NB4 (cell line): ENCODE measurements at regions not wholly inside any gene's neighbourhood (a gene's known extent, or its start where the extent isn't known, plus 50 kb on each side); places are given as distances from the start of the nearest gene placed in this dataset.

Experiments used
- DNase-seq: peaks from one replicate; pipeline ENCODE4 v3.0.0; 2010; ENCODE audit warnings: low read depth
- H3K4me3 ChIP-seq: one replicate; pipeline ENCODE4 v1.5.1; 2011; ENCODE audit warnings: mild to moderate bottlenecking, low read depth, low read length, moderate library complexity
- MYC ChIP-seq: IDR thresholded peaks from 2 replicates; pipeline ENCODE4 v1.6.1; 2011; ENCODE audit warnings: low read depth, low read length
- POLR2A ChIP-seq: IDR thresholded peaks from 2 replicates; pipeline ENCODE4 v1.6.1; 2011; ENCODE audit warnings: mild to moderate bottlenecking; ENCODE audit not compliant: insufficient read length; ENCODE audit errors: extremely low read depth
- TF ChIP-seq, protein P1 (sequence below): IDR thresholded peaks from 2 replicates; pipeline ENCODE4 v1.6.1; 2011; ENCODE audit warnings: low read depth, low read length
- TF ChIP-seq, protein P2 (sequence below): IDR thresholded peaks from one replicate; pipeline ENCODE4 v1.5.1; 2012; ENCODE audit warnings: low read depth, low read length

DNA sequence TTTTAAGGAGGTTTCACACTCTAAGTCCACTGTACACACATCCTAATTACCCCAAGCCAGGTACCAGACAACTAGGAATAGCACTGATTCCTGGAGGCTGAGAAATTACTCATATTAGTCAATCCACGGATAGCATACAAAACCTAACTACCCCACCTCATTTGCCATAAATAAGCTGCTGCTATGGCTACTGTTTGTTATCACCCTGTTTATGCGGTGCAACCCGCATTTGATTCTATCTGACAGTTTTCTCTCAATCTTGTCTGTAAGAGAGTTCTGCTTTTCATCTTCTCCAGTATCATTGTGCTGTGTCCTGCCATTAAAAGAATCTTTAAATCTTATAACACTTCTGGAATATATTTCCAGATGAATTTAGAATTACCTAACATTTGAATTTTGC, 1496.5 kb downstream of the PLA2G4A start:
- DNase-seq: no peak
- H3K4me3 ChIP-seq: no peak overlapping the region
- no peak for TF ChIP-seq POLR2A
- no peak for TF ChIP-seq MYC
- TF ChIP-seq, protein P1, sequence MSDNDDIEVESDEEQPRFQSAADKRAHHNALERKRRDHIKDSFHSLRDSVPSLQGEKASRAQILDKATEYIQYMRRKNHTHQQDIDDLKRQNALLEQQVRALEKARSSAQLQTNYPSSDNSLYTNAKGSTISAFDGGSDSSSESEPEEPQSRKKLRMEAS: no peak
- TF ChIP-seq, protein P2, sequence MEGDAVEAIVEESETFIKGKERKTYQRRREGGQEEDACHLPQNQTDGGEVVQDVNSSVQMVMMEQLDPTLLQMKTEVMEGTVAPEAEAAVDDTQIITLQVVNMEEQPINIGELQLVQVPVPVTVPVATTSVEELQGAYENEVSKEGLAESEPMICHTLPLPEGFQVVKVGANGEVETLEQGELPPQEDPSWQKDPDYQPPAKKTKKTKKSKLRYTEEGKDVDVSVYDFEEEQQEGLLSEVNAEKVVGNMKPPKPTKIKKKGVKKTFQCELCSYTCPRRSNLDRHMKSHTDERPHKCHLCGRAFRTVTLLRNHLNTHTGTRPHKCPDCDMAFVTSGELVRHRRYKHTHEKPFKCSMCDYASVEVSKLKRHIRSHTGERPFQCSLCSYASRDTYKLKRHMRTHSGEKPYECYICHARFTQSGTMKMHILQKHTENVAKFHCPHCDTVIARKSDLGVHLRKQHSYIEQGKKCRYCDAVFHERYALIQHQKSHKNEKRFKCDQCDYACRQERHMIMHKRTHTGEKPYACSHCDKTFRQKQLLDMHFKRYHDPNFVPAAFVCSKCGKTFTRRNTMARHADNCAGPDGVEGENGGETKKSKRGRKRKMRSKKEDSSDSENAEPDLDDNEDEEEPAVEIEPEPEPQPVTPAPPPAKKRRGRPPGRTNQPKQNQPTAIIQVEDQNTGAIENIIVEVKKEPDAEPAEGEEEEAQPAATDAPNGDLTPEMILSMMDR: no peak

DNA sequence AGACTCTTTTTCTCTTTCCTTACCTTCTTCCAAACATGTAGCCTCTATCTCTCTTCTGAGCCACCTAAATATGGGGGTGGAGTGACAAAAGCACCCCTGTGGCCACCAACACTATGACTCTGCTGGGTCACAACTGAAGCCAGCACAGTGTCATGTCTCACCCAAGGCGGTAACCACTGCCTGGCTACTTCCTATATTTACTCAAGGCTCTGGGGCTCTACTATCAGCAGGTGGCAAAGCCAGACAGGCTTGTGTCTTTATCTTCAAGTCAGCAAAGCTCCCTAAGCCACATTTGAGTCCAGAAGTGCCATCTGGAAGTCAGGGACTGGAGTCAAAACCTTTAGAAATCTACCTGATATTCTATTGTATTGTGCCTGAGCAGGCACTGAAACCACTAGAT, 1515.2 kb downstream of the PLA2G4A start:
- no peak for TF ChIP-seq MYC
- TF ChIP-seq, protein P2: no peak
- TF ChIP-seq, protein P1: no peak
- TF ChIP-seq POLR2A: no peak
- DNase-seq: no peak
- H3K4me3 ChIP-seq: no peak overlapping the region

DNA sequence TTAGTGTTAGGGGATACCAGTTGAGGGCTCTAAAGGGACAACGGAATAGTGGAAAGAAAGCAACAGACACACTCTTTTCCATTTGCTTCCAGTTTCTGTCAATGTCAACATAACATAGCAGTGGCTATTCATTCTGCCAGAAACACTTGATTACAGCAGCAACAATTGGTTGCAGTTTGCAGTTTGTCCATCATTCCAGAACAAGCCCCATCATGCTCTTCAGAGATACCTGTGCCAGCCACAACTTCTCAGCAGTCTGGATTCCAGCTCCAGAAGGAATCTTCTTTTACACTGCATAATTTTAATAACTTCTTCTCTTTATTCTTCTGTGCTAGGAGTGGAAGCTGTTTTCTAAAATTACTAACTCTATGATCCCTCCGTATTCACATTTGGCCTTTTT, 1521.4 kb downstream of the PLA2G4A start:
- H3K4me3 ChIP-seq: no peak overlapping the region
- DNase-seq: no peak
- TF ChIP-seq, protein P1: no peak
- TF ChIP-seq, protein P2: no peak
- TF ChIP-seq MYC (no peak), POLR2A (no peak)

DNA sequence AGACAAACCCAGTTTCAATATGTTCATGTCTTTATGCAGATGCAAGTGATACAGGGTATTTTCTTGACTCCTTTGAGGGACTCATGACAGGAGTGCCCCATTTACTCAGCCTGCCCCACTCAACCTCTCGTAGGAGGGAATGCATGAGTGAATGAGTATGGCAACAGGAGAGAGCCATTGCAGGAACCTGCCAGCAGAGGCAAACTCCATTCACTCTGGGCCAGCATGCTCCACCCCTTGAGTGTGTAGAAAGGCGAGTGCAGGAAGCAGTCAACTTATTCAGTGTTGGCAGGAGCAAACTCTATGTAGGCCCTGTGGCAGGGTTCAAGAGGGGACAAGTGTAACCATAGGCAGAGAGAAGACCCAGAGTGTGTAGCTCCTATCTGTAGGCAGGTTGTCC, 1526.3 kb downstream of the PLA2G4A start:
- no peak overlapping the region for H3K4me3 ChIP-seq
- TF ChIP-seq, protein P2: no peak
- TF ChIP-seq, protein P1: no peak
- no peak for TF ChIP-seq MYC
- TF ChIP-seq POLR2A: no peak
- DNase-seq: no peak

DNA sequence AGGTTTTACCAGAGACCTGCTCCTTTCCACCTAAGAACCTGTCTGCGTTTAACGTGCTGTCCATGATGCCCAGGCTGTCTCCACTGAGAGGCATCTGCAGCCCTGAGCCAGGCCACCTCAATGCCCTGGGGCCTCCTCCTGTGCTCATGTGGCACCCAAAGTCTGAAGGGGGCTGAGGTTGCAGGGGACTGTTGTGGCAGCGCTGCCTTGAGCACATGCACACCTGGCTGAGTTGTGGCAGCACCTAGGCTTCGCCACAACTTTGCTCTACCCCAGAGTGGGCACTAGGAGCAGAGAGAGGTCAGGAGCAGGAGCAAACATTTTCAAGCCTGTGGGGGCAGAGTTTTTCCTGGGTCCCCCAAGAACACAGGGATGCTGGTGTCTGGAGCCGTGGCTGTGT, 1527.1 kb downstream of the PLA2G4A start:
- TF ChIP-seq, protein P1: no peak
- TF ChIP-seq, protein P2: no peak
- TF ChIP-seq POLR2A (no peak), MYC (no peak)
- H3K4me3 ChIP-seq: no peak overlapping the region
- no peak for DNase-seq

DNA sequence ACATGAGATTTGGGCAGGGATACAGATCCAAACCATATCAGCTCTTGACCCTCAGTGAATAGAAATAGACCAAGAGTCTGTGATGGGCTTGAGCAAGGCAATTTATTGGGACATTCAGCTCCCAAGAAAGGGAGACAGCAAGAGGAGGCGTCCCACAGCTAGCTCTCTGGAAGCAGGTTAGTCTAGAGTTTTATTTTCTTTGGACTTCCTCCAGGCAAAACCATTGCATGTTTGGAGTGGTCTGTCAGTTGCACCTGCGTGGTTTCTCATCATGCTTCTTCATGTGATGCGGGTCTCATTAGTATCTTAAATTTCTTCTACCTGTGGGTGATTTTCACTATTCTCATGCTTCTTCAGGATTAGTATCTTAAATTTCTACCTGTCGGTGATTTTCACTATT, 1530.6 kb downstream of the PLA2G4A start:
- no peak for DNase-seq
- TF ChIP-seq MYC (no peak), POLR2A (no peak)
- no peak overlapping the region for H3K4me3 ChIP-seq
